Stimulated activated CD4-positive, alpha-beta T cell treated with anti-CD3 and anti-CD28 coated beads, Interleukin-2, amount 100 ng/mL, for 4 hours (primary cell): ENCODE measurements at regions not wholly inside any gene's neighbourhood (a gene's known extent, or its start where the extent isn't known, plus 50 kb on each side); places are given as distances from the start of the nearest gene placed in this dataset.

Source experiments
- DNase-seq: peaks from one replicate; pipeline ENCODE4 v3.0.0-alpha.2; 2020; ENCODE audit warnings: low read depth

DNA sequence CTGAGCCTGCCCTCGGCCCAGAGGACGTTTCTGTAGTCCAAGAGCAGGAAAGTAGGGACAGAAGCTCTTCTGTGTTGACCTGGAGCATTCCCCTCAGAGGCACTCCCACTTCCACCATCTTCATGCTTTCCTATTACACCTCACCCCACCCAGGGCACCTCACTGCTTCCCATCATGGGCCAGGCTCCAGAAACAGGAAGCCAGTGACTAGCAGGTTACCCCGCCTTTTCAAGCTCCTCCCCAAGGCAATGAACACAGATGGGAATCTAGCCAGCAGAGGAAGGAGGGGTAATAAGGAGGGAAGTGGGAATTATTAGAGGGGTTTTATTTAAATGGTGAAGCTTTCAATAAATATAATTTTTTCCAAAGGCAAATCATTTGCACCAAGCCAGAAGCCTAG is 308.8 kb upstream of the MGAT5 start:
- DNase-seq: no peak

- DNase-seq: no peak
These were observed 306.8 kb upstream of the MGAT5 start for GRCh38 chr2:133947057-133947456.

DNA sequence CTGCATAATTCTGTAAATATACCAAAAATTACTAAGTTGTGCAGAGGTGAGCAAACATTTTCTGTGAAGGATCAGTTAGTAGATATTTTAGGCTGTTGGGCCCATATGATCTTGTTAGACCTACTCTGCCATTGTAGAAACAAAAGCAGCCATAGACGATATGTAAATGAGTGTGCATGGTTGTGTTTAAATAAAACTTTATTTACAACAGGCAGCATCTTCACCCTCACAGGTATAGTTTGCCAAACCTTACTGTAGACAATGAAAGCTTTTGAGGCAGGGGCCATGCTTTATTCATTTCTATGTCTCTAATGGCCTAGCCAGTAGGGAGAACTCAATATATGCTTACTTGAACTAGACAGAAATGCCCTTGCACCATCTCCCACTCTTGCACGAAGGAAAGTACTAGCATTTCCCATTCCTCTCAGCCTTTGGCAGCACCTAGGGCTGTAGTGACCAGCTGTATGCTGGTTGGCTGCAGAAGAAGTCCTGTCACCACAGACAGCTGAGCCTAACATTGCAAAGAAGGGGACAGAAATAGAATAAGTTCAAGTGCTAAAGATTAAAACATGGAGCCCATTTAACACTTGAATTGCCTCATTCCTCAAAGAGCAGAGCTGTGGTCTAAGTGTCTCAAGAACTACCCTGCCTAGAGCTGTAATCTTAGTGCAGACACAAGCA is 305.1 kb upstream of the MGAT5 start:
- DNase-seq: no peak

DNA sequence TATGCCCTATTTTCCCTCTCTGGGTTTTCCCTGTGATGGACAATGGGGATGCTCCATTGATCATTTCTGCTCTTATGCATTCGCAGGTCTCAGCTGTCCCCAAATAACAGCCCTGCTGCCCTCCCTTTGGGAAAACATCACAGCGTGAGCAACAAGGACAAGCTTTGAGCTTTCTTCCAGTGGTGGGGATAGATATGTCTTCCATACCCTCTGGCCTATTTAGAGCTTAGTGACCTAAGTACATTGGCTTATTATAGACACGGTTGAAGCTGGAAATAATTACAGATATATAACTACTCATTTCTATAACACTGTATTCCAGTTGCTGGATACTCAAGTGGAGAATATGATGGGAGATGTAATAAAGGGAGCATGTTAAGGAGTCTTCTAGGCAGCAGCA is 304.3 kb upstream of the MGAT5 start:
- no peak for DNase-seq

DNA sequence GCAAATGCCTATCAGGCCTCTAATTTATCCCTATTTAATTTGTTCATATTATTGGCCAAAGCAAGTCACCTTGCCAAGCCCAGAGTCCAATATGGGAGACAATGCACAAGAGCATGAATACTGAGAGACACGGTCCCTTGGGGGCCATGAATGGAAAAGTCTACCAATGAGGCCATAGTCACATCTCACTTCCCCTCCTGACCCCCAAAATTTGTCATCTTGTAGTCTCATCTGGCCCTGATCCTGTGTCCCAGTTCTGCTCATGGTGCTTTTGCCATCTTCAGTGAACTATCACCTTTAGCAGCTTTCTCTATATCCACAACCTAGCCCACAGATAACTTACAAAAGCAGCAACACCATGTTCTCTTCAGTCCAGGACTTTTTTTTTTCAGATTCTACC is 302.7 kb upstream of the MGAT5 start:
- DNase-seq: no peak

- DNase-seq: no peak
These were observed 301.5 kb upstream of the MGAT5 start for GRCh38 chr2:133952420-133952819.

GRCh38 chr2:133952896-133953295 is 301.0 kb upstream of the MGAT5 start:
- no peak for DNase-seq

GRCh38 chr2:133953524-133953923 is 300.3 kb upstream of the MGAT5 start:
- no peak for DNase-seq

DNA sequence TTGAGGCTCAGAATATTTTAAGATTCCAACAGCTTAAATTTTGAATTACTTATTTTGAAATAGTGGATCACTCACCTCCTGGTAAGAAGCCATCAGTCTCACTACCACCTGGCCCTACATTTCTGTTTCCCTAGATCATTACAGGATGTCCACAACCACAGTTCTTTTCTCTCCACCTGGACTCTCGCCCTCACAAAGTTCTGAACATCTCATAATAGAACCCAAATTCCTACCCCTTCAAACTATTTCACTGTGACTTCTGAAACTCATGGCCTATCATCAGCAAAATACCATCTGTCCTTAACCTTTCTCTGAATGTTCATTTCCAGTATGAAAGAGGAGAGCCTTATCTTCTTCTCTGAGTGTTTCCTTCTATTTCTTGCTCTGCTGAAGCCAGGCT is 299.2 kb upstream of the MGAT5 start:
- no peak for DNase-seq

DNA sequence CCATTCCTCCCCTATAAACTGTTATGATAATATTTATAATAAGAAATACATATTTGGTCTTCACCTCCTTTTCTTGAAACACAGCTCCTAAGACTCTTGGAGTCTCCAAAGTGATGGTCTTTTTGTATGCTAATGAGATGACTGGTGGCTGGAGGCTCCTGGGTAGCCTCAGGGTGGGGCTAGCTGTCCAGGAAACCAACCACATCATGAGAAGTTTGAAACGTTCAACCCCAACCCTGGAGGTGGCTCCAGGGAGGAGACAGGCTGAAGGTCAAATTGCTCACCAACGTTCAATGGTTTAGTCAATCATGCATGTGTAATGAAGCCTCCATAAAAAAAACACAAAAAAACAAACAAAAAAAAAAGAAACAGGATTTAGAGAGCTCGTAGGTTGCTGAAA is 298.7 kb upstream of the MGAT5 start:
- no peak for DNase-seq

DNA sequence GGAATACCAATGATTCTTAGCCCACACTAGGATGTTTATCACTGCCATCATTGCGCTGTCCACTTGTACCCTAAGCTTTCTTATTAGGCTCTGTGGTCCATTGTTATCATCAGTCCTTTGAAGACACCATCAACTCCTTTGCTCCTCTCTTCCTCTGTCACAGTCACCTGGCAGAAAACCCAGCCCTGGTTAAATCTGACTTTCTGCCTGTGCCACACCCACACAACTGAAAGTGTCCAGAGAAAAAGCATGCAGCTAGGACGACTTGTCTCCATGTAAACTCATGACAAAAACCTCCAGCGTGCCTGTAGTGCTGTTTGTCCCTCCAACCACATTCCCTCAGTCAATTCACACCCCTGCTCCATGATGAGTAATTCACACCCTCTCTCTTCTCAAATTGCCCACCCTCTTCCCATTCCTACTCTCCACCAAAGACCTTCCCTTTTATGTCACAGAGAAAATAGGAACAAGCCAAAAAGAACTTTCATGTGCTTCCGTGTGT is 297.4 kb upstream of the MGAT5 start:
- DNase-seq: no peak

DNA sequence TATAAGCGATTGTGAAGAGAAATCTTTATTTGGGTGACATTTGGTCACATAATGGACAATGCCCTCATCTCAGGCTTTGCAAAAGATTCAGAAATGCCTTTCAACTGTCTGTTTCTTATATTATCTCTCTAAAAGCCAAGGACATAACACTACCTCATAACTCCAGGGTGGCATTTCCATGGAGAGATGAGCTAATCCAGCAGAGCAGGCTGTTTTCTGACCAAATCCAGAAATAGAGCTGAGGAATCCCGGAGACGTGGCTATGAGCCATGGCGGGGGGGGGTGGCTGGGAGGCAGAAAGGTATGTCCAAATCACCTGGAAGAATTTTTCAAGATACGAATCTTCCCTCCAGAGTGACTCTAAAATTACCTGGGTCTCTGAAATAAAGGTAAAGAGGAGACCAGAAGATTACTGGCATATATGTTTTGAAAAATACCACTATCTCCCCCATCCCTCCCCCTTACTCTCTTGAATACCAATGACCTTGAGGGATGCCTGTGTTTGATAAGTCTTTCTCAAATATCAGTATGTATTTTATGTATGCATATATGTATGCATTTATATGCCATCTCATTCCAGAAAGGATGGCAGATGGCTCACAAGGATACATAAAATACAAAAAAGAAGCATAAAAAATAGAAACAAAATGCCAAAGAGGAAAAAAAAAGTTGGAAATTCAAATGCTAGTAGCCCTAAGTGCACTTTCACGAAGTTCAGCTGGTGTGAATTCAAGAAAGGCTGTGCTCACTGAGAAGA is 296.0 kb upstream of the MGAT5 start:
- DNase-seq: no peak

GRCh38 chr2:133959066-133959465 is 294.8 kb upstream of the MGAT5 start:
- no peak for DNase-seq

DNA sequence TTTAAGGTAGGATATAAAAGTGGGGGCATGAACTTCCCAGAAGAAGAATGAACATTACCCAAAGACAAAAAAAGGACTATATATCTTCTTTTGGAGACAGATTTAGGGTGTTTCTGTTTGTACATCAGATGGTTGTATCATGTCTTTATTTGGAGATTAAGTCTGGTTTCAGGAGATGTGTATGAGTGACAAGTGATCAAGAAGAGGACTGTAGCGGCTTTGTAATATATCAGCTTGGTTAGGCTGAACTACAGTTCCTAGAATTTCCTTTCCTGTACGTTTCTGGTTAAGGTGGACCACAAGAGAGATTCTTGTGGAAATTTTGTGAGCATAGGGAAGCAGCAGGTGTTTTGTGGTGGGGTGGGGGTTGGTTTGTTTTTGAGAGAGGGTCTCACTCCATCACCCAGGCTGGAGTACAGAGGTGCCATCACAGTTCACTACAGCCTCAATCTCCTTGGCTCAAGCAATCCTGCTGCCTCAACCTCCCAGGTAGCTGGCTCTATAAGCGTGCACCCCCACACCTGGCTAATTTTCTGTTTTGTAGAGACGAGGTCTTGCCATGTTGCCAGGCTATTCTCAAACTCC is 287.1 kb upstream of the MGAT5 start:
- no peak for DNase-seq

DNA sequence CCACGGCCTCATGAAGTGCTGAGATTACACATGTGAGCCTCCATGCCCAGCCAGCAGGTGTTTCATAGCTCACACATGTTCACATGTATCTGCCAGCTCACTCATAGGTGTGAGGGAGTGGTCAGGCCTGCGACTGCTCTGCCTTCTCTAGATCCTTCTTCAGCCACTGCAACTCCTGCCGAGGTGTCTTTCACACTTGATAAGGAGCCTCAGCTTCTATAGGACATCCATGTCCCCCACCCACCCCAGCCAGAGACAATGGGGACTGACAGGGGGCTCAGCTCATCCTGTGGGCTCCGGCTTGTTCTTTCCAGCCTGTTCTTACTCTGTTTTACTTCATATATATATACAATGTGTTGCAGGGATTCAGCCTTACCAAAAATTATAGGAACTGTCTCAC is 286.5 kb upstream of the MGAT5 start:
- DNase-seq: no peak

DNA sequence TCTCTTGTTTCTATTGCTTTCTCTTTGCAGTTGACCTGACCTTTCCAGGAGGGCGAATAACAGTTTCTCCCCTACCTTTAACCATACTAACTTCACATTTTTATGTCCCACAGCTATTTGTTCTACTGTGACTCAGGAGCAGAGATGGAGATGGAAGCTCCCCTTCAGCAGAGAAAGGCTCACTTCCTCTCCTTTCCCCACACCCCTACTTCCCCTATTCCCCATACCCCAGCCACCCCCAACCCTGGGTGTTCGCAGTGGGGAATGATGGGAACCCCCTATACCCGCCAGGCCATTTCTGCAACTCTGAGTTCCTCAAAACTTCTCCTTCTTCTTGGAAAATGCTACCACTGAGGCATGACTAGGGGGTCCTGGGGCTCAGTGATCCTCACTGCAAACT is 285.4 kb upstream of the MGAT5 start:
- DNase-seq: no peak

DNA sequence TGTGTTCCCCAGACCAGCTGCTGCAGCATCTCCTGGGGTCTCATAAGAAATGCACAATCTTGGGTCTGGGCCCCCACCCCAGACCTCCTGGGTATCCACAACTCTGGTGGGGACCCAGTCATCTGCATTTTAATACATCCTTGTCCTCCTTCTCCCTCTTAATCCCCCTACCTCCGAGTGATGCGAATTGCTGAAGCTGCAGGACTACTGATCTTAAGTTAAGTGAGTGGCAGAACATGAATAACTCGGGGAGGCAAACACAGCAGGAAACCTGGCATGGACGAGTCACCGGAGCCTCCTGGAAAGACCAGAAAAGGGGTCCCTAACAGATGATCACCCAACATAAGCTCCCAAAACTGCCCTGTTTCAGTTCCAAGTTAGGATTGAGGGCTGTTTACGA is 283.2 kb upstream of the MGAT5 start:
- no peak for DNase-seq

DNA sequence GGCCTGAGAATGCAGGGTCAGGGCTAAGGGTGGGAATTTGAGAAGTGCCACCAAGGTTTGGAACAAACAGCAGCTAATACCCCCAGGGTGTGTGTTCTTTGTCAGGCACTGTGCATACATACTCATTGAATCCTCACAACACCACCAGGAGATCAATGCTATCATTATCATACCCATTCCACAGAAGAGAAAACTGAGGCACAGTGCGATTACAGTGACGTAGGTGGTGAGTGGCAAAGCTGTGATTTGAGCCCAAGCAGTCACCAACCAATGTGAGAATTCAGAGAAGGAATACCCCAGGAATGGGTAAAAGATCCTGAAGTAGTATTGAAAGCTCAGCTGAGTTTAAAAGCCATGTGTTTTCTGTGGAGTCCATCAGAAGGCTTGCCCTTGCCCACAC is 281.6 kb upstream of the MGAT5 start:
- no peak for DNase-seq

GRCh38 chr2:133972786-133973185 is 281.1 kb upstream of the MGAT5 start:
- DNase-seq: no peak

GRCh38 chr2:133974353-133974752 is 279.5 kb upstream of the MGAT5 start:
- DNase-seq: no peak

GRCh38 chr2:133975135-133975534 is 278.7 kb upstream of the MGAT5 start:
- DNase-seq: no peak

- no peak for DNase-seq
These were observed 278.0 kb upstream of the MGAT5 start for GRCh38 chr2:133975676-133976428.

DNA sequence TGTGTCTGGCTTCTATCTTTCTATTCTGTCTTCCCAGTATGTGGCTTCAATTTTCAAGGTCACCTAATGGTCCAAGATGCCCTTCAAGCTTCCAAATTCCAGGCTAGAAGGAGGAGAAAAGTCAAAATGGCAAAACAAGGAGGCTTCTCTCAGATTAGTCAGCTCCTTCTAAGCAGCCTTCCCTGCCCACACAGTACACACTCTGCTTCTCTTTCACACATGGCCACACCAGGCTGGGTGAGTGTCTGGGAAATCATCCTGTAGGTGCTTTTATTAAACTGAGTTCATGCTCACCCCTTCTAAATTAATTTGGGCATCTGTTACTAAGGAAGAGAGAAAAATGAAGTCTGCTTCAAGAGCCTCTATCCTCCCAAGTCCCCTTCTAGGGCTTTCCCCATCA is 277.2 kb upstream of the MGAT5 start:
- no peak for DNase-seq
